C4-2B (cell line): ENCODE measurements at regions not wholly inside any gene's neighbourhood (a gene's known extent, or its start where the extent isn't known, plus 50 kb on each side); places are given as distances from the start of the nearest gene placed in this dataset.
A peak's percentile ranks its signal among the peaks of the same experiment; 100 is the strongest.

ENCODE experiments used
- H3K27ac ChIP-seq: fragments of 450-650 bp; 2 replicates; pipeline ENCODE4 v1.5.1; 2017
- ZFX ChIP-seq: fragments of 450-650 bp; IDR thresholded peaks from 2 replicates; pipeline ENCODE4 v1.6.1; 2017
- TF ChIP-seq, protein P1 (sequence below): fragments of 450-650 bp; conservative IDR thresholded peaks from 2 replicates; pipeline ENCODE4 v1.5.1; 2017; ENCODE audit warnings: mild to moderate bottlenecking

- no peak for TF ChIP-seq ZFX
- TF ChIP-seq, protein P1, sequence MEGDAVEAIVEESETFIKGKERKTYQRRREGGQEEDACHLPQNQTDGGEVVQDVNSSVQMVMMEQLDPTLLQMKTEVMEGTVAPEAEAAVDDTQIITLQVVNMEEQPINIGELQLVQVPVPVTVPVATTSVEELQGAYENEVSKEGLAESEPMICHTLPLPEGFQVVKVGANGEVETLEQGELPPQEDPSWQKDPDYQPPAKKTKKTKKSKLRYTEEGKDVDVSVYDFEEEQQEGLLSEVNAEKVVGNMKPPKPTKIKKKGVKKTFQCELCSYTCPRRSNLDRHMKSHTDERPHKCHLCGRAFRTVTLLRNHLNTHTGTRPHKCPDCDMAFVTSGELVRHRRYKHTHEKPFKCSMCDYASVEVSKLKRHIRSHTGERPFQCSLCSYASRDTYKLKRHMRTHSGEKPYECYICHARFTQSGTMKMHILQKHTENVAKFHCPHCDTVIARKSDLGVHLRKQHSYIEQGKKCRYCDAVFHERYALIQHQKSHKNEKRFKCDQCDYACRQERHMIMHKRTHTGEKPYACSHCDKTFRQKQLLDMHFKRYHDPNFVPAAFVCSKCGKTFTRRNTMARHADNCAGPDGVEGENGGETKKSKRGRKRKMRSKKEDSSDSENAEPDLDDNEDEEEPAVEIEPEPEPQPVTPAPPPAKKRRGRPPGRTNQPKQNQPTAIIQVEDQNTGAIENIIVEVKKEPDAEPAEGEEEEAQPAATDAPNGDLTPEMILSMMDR, result no peak
- peak overlapping the region; percentile 46 for H3K27ac ChIP-seq
Measured at GRCh38 chr11:71338801-71339395, 86.5 kb upstream of the SHANK2 start.

GRCh38 chr11:71336996-71337754 lies 84.8 kb upstream of the SHANK2 start:
- TF ChIP-seq, protein P1, result no peak
- no peak for TF ChIP-seq ZFX

GRCh38 chr11:71336176-71336995 lies 84.0 kb upstream of the SHANK2 start:
- H3K27ac ChIP-seq, result no peak overlapping the region
- TF ChIP-seq, protein P1, result no peak
- TF ChIP-seq ZFX, result no peak

More at GRCh38 chr11:71336996-71337754, 84.8 kb upstream of the SHANK2 start:
- H3K27ac ChIP-seq, result peak overlapping the region; percentile 46

- H3K27ac ChIP-seq, result no peak overlapping the region
- TF ChIP-seq, protein P1, result no peak
- no peak for TF ChIP-seq ZFX
Measured at GRCh38 chr11:71335371-71335770, 83.0 kb upstream of the SHANK2 start.

DNA sequence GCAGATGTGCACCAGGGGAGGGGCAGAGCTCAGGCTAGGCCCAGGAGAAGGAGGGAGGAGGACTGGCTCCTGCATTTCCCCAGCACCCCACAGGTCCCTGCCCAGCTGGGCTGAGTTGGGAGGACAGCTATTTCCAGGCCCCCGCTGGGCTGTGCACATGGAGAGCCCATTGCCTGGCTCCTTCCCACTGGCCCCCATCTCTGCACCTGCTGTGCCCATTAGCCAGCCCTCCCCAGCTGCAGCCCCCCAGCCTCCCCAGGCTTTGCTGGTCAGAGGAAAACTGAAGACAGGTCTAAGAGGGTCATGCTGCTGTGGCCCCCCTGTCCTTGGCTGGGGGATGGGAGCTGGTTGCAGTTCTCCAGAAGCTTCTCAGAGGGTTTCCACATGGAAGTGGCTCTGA lies 81.8 kb upstream of the SHANK2 start:
- H3K27ac ChIP-seq, result no peak overlapping the region
- TF ChIP-seq, protein P1, result no peak
- TF ChIP-seq ZFX, result no peak

DNA sequence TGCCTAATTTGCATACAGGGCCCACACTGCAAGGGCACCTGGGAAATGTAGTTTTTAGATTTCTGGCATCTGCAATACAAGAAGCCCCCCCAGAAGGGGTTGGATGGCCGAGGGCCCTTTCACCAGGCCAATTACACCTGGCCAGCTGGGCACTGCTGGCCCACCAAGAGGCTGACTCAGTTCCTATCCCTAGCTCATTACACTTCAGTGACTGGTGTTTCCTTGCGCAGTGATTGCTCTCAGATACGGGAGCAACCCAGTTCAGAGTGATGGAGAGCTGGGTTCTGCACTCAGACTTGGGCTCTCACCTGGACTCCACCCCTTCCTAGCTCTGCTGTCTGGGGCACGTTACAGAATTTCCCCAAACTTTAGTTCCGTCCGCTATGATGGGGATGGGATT lies 81.1 kb upstream of the SHANK2 start:
- H3K27ac ChIP-seq, result no peak overlapping the region
- no peak for TF ChIP-seq ZFX
- TF ChIP-seq, protein P1, result no peak

DNA sequence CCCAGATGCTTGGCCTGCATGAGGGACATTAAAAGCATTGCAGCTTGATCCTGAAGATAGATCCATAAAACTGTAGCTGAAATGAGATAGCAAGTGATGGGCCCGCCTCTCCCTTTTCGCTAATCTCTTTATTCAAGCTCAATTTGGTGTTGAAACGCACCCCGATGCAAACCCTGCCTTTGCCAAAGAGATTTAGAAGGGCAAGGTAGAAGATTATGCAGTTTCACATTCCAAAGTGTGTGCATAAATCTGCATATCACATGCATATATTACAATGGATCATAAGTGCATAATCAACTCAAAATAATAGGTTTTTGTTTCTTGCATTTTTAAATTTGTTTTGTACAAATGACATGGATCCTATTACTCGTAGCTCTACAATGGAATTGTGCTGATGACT lies 80.1 kb upstream of the SHANK2 start:
- H3K27ac ChIP-seq, result no peak overlapping the region
- TF ChIP-seq, protein P1, result no peak
- no peak for TF ChIP-seq ZFX
